ENCODE measurements at regions not wholly inside any gene's neighbourhood (a gene's known extent, or its start where the extent isn't known, plus 50 kb on each side); places are given as distances from the start of the nearest gene placed in this dataset.

GRCh38 chr2:184192649-184193048 is 405.7 kb upstream of the ZNF804A start:
- TF ChIP-seq, protein P1, sequence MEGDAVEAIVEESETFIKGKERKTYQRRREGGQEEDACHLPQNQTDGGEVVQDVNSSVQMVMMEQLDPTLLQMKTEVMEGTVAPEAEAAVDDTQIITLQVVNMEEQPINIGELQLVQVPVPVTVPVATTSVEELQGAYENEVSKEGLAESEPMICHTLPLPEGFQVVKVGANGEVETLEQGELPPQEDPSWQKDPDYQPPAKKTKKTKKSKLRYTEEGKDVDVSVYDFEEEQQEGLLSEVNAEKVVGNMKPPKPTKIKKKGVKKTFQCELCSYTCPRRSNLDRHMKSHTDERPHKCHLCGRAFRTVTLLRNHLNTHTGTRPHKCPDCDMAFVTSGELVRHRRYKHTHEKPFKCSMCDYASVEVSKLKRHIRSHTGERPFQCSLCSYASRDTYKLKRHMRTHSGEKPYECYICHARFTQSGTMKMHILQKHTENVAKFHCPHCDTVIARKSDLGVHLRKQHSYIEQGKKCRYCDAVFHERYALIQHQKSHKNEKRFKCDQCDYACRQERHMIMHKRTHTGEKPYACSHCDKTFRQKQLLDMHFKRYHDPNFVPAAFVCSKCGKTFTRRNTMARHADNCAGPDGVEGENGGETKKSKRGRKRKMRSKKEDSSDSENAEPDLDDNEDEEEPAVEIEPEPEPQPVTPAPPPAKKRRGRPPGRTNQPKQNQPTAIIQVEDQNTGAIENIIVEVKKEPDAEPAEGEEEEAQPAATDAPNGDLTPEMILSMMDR (IDR thresholded peaks at IDR 0.05) = no peak
- no peak for TF ChIP-seq POLR2A (IDR thresholded peaks at IDR 0.05)

Measured in thyroid gland (tissue), 4 donors.